GM18873 (cell line): ENCODE measurements at regions not wholly inside any gene's neighbourhood (a gene's known extent, or its start where the extent isn't known, plus 50 kb on each side); places are given as distances from the start of the nearest gene placed in this dataset.
A peak's percentile ranks its signal among the peaks of the same experiment; 100 is the strongest.

ENCODE experiments used
- ATAC-seq: cut with Tn5 transposase; IDR thresholded peaks from one replicate; pipeline ENCODE4 v1.9.1; 2021; ENCODE audit warnings: mild to moderate bottlenecking, moderate library complexity, moderate number of reproducible peaks; ENCODE audit not compliant: unreplicated experiment, low FRiP score

- no peak for ATAC-seq
Observed at GRCh38 chr6:148175550-148176188, 167.0 kb upstream of the SASH1 start.

- ATAC-seq: no peak
Observed at GRCh38 chr6:148177589-148178233, 164.9 kb upstream of the SASH1 start.

DNA sequence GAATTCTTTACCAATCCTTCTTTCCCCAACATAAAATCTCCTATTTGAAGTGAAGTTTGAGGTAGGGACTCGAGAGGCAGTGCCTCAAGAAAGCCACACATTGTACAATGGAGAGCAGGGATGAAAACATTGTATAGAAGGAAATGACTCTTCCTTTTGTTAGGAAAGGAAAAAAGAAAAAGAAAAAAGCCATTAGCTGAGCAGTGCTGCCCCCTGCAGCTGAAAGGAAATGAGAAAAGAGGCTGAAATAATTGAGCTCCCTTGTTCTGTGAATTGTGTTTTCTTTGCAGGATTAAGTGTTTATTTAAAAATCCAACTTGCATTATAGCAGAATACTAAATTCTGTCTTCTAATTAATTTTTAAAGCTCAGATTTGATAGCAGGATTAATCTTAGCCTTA lies 162.9 kb upstream of the SASH1 start:
- ATAC-seq: no peak

DNA sequence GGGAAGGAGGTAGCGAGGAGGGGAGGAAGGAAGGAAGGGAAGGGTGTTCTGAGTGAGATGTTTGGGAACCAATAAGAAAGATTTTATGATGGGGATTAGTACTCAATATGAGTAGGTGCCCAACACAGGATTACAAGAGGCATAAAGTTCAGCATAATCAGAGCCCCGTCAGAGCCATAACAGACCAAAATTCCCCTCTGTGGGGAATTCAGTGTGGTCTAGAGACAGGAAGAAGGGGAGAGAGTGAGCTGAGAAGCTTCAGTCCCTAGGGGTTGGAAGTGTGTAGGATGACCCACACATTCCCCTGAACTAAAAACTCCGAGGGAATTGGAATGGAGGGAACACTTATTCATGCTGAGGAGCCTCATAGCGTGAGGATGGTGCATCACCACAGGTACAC lies 160.3 kb upstream of the SASH1 start:
- ATAC-seq: no peak

DNA sequence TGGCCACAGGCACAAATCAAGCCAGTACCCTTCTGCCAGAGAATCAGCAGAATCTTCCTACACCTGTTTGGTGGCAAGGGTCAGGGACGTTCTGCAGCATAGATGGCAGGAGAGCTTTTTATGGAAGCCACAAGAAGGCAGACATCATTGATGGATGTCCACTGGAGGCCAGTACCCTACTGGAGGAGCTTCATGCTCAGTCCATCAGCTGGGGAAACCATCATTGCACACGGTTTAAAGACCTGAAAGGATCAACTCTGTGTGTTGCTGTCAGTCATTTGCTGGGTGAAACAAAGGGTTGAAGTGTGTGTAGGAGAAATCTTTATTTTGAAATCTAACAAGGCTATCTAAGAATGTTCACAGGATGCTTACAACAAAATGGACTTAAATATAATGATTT lies 158.9 kb upstream of the SASH1 start:
- no peak for ATAC-seq

GRCh38 chr6:148186916-148187315 lies 155.7 kb upstream of the SASH1 start:
- no peak for ATAC-seq

GRCh38 chr6:148192310-148192709 lies 150.3 kb upstream of the SASH1 start:
- ATAC-seq: no peak

GRCh38 chr6:148193063-148193680 lies 149.5 kb upstream of the SASH1 start:
- no peak for ATAC-seq

DNA sequence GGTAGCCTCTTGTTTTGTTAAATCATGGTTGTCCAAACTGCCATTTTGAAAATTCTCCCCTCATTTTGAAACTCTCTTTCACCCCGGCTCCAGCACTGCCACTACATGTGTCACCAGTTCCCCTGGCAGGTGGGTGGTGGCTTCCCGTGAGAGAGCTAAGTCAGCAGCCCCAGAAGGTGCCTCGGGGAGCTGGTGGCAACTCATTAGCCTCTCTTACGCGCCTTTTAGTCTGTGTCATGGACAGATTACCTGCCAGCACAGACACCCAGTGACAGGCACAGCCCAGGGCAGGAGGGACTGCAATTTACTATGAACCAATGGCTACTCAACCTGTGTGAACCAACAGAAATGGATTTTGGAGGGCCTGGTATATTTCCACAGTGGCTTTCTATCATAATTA lies 147.1 kb upstream of the SASH1 start:
- no peak for ATAC-seq

GRCh38 chr6:148199584-148199983 lies 143.1 kb upstream of the SASH1 start:
- no peak for ATAC-seq

DNA sequence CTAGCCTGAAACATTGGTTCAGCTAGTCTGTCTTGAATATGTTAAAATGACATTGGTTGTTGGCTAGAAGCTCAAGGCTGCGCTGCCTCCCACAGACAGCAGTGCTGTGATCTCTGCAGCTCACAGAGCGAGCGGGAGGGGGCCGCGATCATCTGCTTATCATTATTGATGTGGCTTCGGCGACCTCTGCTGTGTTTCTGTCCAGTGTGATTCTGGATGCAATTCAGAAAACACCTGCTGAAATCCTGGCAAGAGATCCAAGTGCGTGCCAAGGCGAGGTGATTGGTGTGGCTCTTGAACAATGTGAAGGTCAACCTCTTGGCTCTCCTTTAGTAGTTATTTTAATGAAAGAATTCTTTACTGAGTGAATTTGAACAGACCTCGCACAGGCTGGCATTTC lies 142.3 kb upstream of the SASH1 start:
- ATAC-seq: no peak

DNA sequence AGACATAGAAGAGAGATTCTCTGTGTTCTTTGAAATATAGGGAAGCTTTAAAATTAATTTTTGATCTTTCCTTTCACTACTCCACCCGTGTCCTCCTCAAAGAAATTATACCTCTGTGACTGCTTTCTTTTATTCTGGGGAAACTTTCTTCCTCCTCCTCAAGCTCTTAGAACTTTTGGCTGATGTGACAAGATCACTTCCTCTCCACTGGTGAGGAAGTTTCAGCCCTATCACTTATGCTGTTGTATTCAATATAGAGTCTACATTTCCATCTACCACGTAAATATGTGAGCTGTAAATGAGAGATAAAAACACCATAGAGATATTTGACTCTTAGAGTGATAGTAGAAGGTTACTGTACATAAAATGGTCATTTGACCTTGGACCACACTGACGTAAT lies 141.9 kb upstream of the SASH1 start:
- ATAC-seq: no peak

GRCh38 chr6:148203281-148203925 lies 139.2 kb upstream of the SASH1 start:
- ATAC-seq: no peak

- peak; percentile 98 for ATAC-seq
Observed at GRCh38 chr6:148203970-148204369, 138.7 kb upstream of the SASH1 start.

- ATAC-seq: no peak
Observed at GRCh38 chr6:148208298-148208697, 134.3 kb upstream of the SASH1 start.

DNA sequence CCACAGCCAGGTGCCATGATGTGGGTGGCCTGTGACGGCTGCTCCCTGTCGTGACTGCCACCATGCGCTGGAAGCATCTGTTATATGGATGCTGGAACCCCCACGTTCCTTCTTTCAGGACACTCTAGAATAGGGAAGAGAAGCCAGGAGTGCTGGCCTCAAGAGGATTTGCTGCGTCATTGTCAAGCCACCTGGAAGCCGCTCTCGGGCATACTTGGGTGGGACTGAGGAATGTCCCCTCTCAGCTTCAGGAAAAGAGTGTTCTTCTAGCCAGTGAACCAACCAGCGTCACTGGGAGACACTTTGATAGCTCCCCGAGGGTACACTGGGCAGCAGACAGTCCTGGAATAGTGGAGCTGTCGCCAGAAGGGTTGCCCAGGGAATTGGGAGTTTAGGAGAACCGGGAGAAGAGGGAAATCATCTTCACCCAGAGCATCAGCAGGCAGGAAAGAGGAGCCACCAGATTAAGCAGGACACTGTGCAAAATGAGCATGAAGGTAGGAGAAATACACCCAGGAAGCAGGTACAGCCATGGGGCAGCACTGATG lies 130.8 kb upstream of the SASH1 start:
- no peak for ATAC-seq

DNA sequence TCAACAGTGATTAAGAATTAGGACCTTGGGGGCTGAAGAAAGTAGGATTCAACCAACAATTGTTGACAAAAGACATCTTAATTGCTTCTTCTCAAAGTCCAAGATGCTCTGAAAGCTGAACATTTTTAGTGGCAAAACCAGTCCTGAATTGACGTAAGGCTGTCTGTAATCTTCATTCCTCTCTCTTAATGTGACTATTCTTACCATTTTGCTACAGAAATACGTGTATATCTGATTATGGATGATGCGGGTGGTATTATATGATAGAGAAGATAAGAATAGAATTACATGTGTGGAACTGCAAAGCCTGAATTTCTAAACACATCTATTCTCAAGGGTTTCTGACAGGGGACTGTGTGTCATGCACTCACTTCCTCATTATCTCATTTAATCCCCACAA lies 130.3 kb upstream of the SASH1 start:
- no peak for ATAC-seq

GRCh38 chr6:148213366-148213765 lies 129.3 kb upstream of the SASH1 start:
- no peak for ATAC-seq

GRCh38 chr6:148214667-148215066 lies 128.0 kb upstream of the SASH1 start:
- no peak for ATAC-seq

- ATAC-seq: no peak
Observed at GRCh38 chr6:148217051-148217450, 125.6 kb upstream of the SASH1 start.

DNA sequence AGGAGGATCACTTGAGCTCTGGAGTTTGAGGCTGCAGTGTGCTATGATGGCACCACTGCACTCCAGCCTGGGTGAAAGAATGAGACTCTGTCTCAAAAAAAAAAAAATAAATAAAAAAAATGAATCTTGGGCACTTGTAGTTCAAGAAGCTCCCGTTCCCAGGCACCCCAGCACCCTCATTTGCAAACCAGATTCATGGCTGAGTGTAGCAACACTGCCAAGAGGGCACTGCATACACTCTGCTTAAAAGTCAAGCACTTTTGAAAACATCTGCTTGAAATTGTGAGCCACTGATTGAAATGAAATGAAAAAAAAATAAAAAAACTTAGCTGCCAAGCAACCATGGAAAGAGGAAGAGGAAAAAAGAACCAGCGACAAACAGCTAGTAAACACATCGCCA lies 124.7 kb upstream of the SASH1 start:
- no peak for ATAC-seq
